ENCODE measurements at regions not wholly inside any gene's neighbourhood (a gene's known extent, or its start where the extent isn't known, plus 50 kb on each side); places are given as distances from the start of the nearest gene placed in this dataset.

- TF ChIP-seq CTCF (IDR thresholded peaks at IDR 0.05) (no peak), EZH2 (IDR thresholded peaks at IDR 0.05; ENCODE audit: borderline replicate concordance, insufficient read depth, low read depth, low read length, poor library complexity, severe bottlenecking) (no peak)
Measured at GRCh38 chr1:201752333-201752732, 76.6 kb upstream of the IPO9 start.

Data from B cell (primary cell).